Left ventricle myocardium inferior (tissue), 1 donor: ENCODE measurements at regions not wholly inside any gene's neighbourhood (a gene's known extent, or its start where the extent isn't known, plus 50 kb on each side); places are given as distances from the start of the nearest gene placed in this dataset.

Experiments used
- DNase-seq: peaks from one replicate; pipeline ENCODE4 v3.0.0-alpha.2; 2020
- H3K27ac ChIP-seq: fragments of 200-600 bp; replicated peaks from 2 replicates; pipeline ENCODE4 v1.8.0; 2021
- H3K27me3 ChIP-seq: fragments of 200-600 bp; 2 replicates; pipeline ENCODE4 v1.8.0; 2021; ENCODE audit warnings: low read depth
- H3K36me3 ChIP-seq: fragments of 200-600 bp; 2 replicates; pipeline ENCODE4 v1.8.0; 2021
- H3K4me1 ChIP-seq: fragments of 200-600 bp; 2 replicates; pipeline ENCODE4 v1.8.0; 2021
- H3K4me3 ChIP-seq: fragments of 200-600 bp; 2 replicates; pipeline ENCODE4 v1.8.0; 2021; ENCODE audit warnings: mild to moderate bottlenecking, moderate library complexity
- H3K9me3 ChIP-seq: fragments of 200-600 bp; replicated peaks from 2 replicates; pipeline ENCODE4 v1.8.0; 2021
- CTCF ChIP-seq: fragments of 200-600 bp; IDR thresholded peaks from 2 replicates; pipeline ENCODE4 v1.8.0; 2021; ENCODE audit warnings: antibody characterized with exemption, mild to moderate bottlenecking, borderline replicate concordance
- intact Hi-C: fragments of 100-400 bp; cut with micrococcal nuclease; formaldehyde crosslinking; loops from one replicate; pipeline ENCODE4 v1.11.0; 2022
- donor health status: DM: no; HTN: yes; CAD: no; lungs with severe emphysema.

GRCh38 chr7:109402107-109402506, 832.4 kb downstream of the DNAJB9 start:
- Histone ChIP-seq H3K9me3 (no peaks in the 10 kb centered on the region), H3K27me3 (no peaks in the 10 kb centered on the region), H3K27ac (no peak overlapping the region), H3K4me1 (no peaks in the 10 kb centered on the region), H3K36me3 (no peaks in the 10 kb centered on the region), H3K4me3 (no peak overlapping the region)
- no peak for DNase-seq
- TF ChIP-seq CTCF: no peak
- intact Hi-C loops: no loop called here

- TF ChIP-seq CTCF: no peak
- Histone ChIP-seq H3K27ac (no peak overlapping the region), H3K27me3 (no peaks in the 10 kb centered on the region), H3K4me3 (no peak overlapping the region), H3K9me3 (no peaks in the 10 kb centered on the region), H3K36me3 (no peaks in the 10 kb centered on the region), H3K4me1 (no peaks in the 10 kb centered on the region)
- intact Hi-C loops: no loop called here
- no peak for DNase-seq
Measured at GRCh38 chr7:109407756-109408155, 838.1 kb downstream of the DNAJB9 start.

- H3K27me3 ChIP-seq: no peaks in the 10 kb centered on the region
- H3K27ac ChIP-seq: no peak overlapping the region
- TF ChIP-seq CTCF: no peak
- no peaks in the 10 kb centered on the region for H3K36me3 ChIP-seq
- no peaks in the 10 kb centered on the region for H3K4me1 ChIP-seq
- no peak overlapping the region for H3K4me3 ChIP-seq
- no peak for DNase-seq
- intact Hi-C loops: no loop called here
- peaks cover 3% of the 10 kb centered on the region for H3K9me3 ChIP-seq
Measured at GRCh38 chr7:109437957-109438356, 868.3 kb downstream of the DNAJB9 start.

GRCh38 chr7:109449760-109450159, 880.1 kb downstream of the DNAJB9 start:
- Histone ChIP-seq H3K27ac (no peak overlapping the region), H3K4me3 (no peak overlapping the region), H3K9me3 (peaks cover 31% of the 10 kb centered on the region), H3K36me3 (no peaks in the 10 kb centered on the region), H3K4me1 (no peaks in the 10 kb centered on the region), H3K27me3 (no peaks in the 10 kb centered on the region)
- DNase-seq: no peak
- no peak for TF ChIP-seq CTCF
- intact Hi-C loops: no loop called here

GRCh38 chr7:109456116-109456515, 886.4 kb downstream of the DNAJB9 start:
- no peak for DNase-seq
- peaks cover 36% of the 10 kb centered on the region for H3K9me3 ChIP-seq
- no peak overlapping the region for H3K4me3 ChIP-seq
- no peaks in the 10 kb centered on the region for H3K36me3 ChIP-seq
- no peaks in the 10 kb centered on the region for H3K27me3 ChIP-seq
- no peaks in the 10 kb centered on the region for H3K4me1 ChIP-seq
- intact Hi-C loops: no loop called here
- no peak overlapping the region for H3K27ac ChIP-seq
- no peak for TF ChIP-seq CTCF

- no peak for DNase-seq
- Histone ChIP-seq H3K27ac (no peak overlapping the region), H3K36me3 (no peaks in the 10 kb centered on the region), H3K9me3 (peaks cover 4% of the 10 kb centered on the region), H3K27me3 (no peaks in the 10 kb centered on the region), H3K4me1 (no peaks in the 10 kb centered on the region), H3K4me3 (no peak overlapping the region)
- intact Hi-C loops: no loop called here
- no peak for TF ChIP-seq CTCF
Measured at GRCh38 chr7:109460296-109460695, 890.6 kb downstream of the DNAJB9 start.
